A549 (cell line): ENCODE measurements at regions not wholly inside any gene's neighbourhood (a gene's known extent, or its start where the extent isn't known, plus 50 kb on each side); places are given as distances from the start of the nearest gene placed in this dataset.
A peak's percentile ranks its signal among the peaks of the same experiment; 100 is the strongest.

ENCODE experiments used
- ATAC-seq, 2 experiments: fragments of 200-7000 bp in 1 of 2; fragments of >200 bp in 1 of 2; cut with Nextera tagmentation in 1 of 2; cut with Tn5 transposase in 1 of 2; 3 replicates each; pipeline versions ENCODE4 v1.8.0 to v1.9.1; 2018 to 2020; ENCODE audit warnings: mild to moderate bottlenecking in 1 of 2, moderate library complexity in 1 of 2
- CTCF ChIA-PET: fragments of 300-600 bp; sonication (Branson Sonifier 250); formaldehyde crosslinking; extraction: SDS; loops from one replicate; lab custom pipeline; 2021; ENCODE audit warnings: antibody characterized with exemption, inconsistent platforms; lab: Yijun Ruan, JAX
- POLR2A ChIA-PET: fragments of 350-600 bp; formaldehyde crosslinking; extraction: SDS; loops from one replicate; lab custom pipeline; 2021; ENCODE audit warnings: antibody characterized with exemption, inconsistent platforms; lab: Yijun Ruan, JAX
- DNase-seq, 2 experiments: peaks; one replicate each; pipeline versions ENCODE4 v3.0.0 to v3.0.0-alpha.2; 2011 to 2016; ENCODE audit warnings: low read depth in 1 of 2, low spot score in 1 of 2
- FAIRE-seq: peaks from 2 replicates; lab custom pipeline; 2011; peaks lifted over from hg19 to GRCh38; lab: Jason Lieb, UNC
- H3K27ac ChIP-seq, 2 experiments: fragments of >200 bp; sonication (Bioruptor Twin); formaldehyde crosslinking; 3 replicates each; pipeline ENCODE4 v1.5.1; 2016 to 2017
- H3K4me1 ChIP-seq: fragments of >200 bp; sonication (Bioruptor Twin); formaldehyde crosslinking; 3 replicates; pipeline ENCODE4 v1.6.1; 2016
- H3K4me2 ChIP-seq: fragments of >200 bp; sonication (Bioruptor Twin); formaldehyde crosslinking; 3 replicates; pipeline ENCODE4 v1.6.1; 2016
- H3K4me3 ChIP-seq: fragments of >200 bp; sonication (Bioruptor Twin); formaldehyde crosslinking; 3 replicates; pipeline ENCODE4 v1.5.1; 2016
- H3K9me3 ChIP-seq: fragments of >200 bp; sonication (Bioruptor Twin); formaldehyde crosslinking; 3 replicates; pipeline ENCODE4 v1.6.1; 2016
- BHLHE40 ChIP-seq: IDR thresholded peaks from 2 replicates; pipeline ENCODE4 v1.6.1; 2012; ENCODE audit warnings: low read depth, low read length, inconsistent platforms
- CBX2 ChIP-seq: fragments of 200-600 bp; sonication (generic); IDR thresholded peaks from 2 replicates; pipeline ENCODE4 v1.6.1; 2016; ENCODE audit warnings: low read depth, mild to moderate bottlenecking, borderline replicate concordance
- CEBPB ChIP-seq, 2 experiments: fragments of >200 bp in 1 of 2; sonication (Bioruptor Twin) in 1 of 2; formaldehyde crosslinking in 1 of 2; IDR thresholded peaks; 2 replicates each; pipeline ENCODE4 v1.6.1; 2012 to 2016
- CHD4 ChIP-seq: fragments of 200-600 bp; sonication (generic); IDR thresholded peaks from 2 replicates; pipeline ENCODE4 v1.6.1; 2016; ENCODE audit warnings: antibody characterized with exemption, mild to moderate bottlenecking, borderline replicate concordance
- EHF ChIP-seq: fragments of 250-450 bp; sonication (Bioruptor Pico); IDR thresholded peaks from 2 replicates; pipeline ENCODE4 v1.5.0; 2020; ENCODE audit warnings: mild to moderate bottlenecking
- EP300 ChIP-seq, 2 experiments: fragments of >200 bp; sonication (Bioruptor Twin); formaldehyde crosslinking; IDR thresholded peaks; 2 replicates in 1 of 2; 3 replicates in 1 of 2; pipeline ENCODE4 v1.6.1; 2016 to 2017
- ESRRA ChIP-seq: fragments of 150-350 bp; IDR thresholded peaks from 2 replicates; pipeline ENCODE4 v1.6.1; 2014; ENCODE audit warnings: mild to moderate bottlenecking, low read length, borderline replicate concordance
- FOSB ChIP-seq: fragments of 250-450 bp; sonication (Bioruptor Pico); IDR thresholded peaks from 2 replicates; pipeline ENCODE4 v1.5.0; 2020; ENCODE audit warnings: mild to moderate bottlenecking, moderate library complexity
- HDAC2 ChIP-seq: fragments of 200-600 bp; sonication (generic); IDR thresholded peaks from 2 replicates; pipeline ENCODE4 v1.6.1; 2016
- HOXB5 ChIP-seq: fragments of 250-450 bp; sonication (Bioruptor Pico); IDR thresholded peaks from 2 replicates; pipeline ENCODE4 v1.5.0; 2020; ENCODE audit warnings: mild to moderate bottlenecking, moderate library complexity
- JUN ChIP-seq, 2 experiments: fragments of >200 bp; sonication (Bioruptor Twin); formaldehyde crosslinking; IDR thresholded peaks; 2 replicates in 1 of 2; 3 replicates in 1 of 2; pipeline ENCODE4 v1.6.1; 2016 to 2017
- JUNB ChIP-seq: fragments of >200 bp; sonication (Bioruptor Twin); formaldehyde crosslinking; IDR thresholded peaks from 2 replicates; pipeline ENCODE4 v1.6.1; 2016
- KDM5A ChIP-seq: fragments of 200-600 bp; sonication (generic); IDR thresholded peaks from 2 replicates; pipeline ENCODE4 v1.6.1; 2016; ENCODE audit warnings: antibody characterized with exemption, mild to moderate bottlenecking
- MAFK ChIP-seq: fragments of 450-650 bp; IDR thresholded peaks from 2 replicates; pipeline ENCODE4 v1.6.1; 2014; ENCODE audit not compliant: partially characterized antibody
- MAZ ChIP-seq: fragments of 150-350 bp; IDR thresholded peaks from 2 replicates; pipeline ENCODE4 v1.6.1; 2014; ENCODE audit warnings: antibody characterized with exemption, low read depth, low read length, borderline replicate concordance
- NPAS2 ChIP-seq: fragments of 250-450 bp; sonication (Bioruptor Pico); IDR thresholded peaks from 2 replicates; pipeline ENCODE4 v1.8.0; 2022; ENCODE audit warnings: mild to moderate bottlenecking, moderate library complexity, borderline replicate concordance
- NR3C1 ChIP-seq: fragments of >200 bp; sonication (Bioruptor Twin); formaldehyde crosslinking; IDR thresholded peaks from 3 replicates; pipeline ENCODE4 v1.6.1; 2017
- PHF8 ChIP-seq: fragments of 200-600 bp; sonication (generic); IDR thresholded peaks from 2 replicates; pipeline ENCODE4 v1.6.1; 2016; ENCODE audit warnings: low read depth, mild to moderate bottlenecking, antibody characterized with exemption, moderate library complexity, borderline replicate concordance
- POLR2A ChIP-seq: IDR thresholded peaks from 2 replicates; pipeline ENCODE4 v1.6.1; 2012; ENCODE audit warnings: mild to moderate bottlenecking, low read length
- RAD21 ChIP-seq, 2 experiments: fragments of >200 bp in 1 of 2; sonication (Bioruptor Twin) in 1 of 2; formaldehyde crosslinking in 1 of 2; IDR thresholded peaks in 1 of 2; conservative IDR thresholded peaks in 1 of 2; 2 replicates in 1 of 2; 3 replicates in 1 of 2; pipeline ENCODE4 v1.6.1; 2012 to 2018; ENCODE audit warnings: inconsistent platforms in 1 of 2
- RFX5 ChIP-seq: fragments of 450-650 bp; IDR thresholded peaks from 2 replicates; pipeline ENCODE4 v1.7.1; 2014; ENCODE audit warnings: antibody characterized with exemption, mild to moderate bottlenecking, moderate library complexity
- SREBF2 ChIP-seq: fragments of 450-650 bp; IDR thresholded peaks from 2 replicates; pipeline ENCODE4 v1.6.1; 2014; ENCODE audit warnings: mild to moderate bottlenecking, moderate library complexity
- TFCP2L1 ChIP-seq: fragments of 250-450 bp; sonication (Bioruptor Pico); IDR thresholded peaks from 2 replicates; pipeline ENCODE4 v1.5.0; 2021; ENCODE audit warnings: mild to moderate bottlenecking
- ZC3H11A ChIP-seq: fragments of 450-650 bp; IDR thresholded peaks from 2 replicates; pipeline ENCODE4 v1.6.1; 2014; ENCODE audit warnings: antibody characterized with exemption, mild to moderate bottlenecking
- WGBS: methylation state at CpG from one replicate; pipeline ENCODE4 v1.1.6; 2017; ENCODE audit errors: missing lambda C conversion rate; 5-methylcytosine and 5-hydroxymethylcytosine counted together
- TF ChIP-seq, protein P1 (sequence below): IDR thresholded peaks from 2 replicates; pipeline ENCODE4 v1.6.1; 2012
- TF ChIP-seq, protein P2 (sequence below): IDR thresholded peaks from 2 replicates; pipeline ENCODE4 v1.6.1; 2012
- TF ChIP-seq, protein P3 (sequence below): fragments of 150-350 bp; IDR thresholded peaks from 2 replicates; pipeline ENCODE4 v1.6.1; 2014; ENCODE audit warnings: low read depth, mild to moderate bottlenecking, low read length
- TF ChIP-seq, protein P4 (sequence below): fragments of 450-650 bp; IDR thresholded peaks from 2 replicates; pipeline ENCODE4 v1.6.1; 2014; ENCODE audit warnings: antibody characterized with exemption

DNA sequence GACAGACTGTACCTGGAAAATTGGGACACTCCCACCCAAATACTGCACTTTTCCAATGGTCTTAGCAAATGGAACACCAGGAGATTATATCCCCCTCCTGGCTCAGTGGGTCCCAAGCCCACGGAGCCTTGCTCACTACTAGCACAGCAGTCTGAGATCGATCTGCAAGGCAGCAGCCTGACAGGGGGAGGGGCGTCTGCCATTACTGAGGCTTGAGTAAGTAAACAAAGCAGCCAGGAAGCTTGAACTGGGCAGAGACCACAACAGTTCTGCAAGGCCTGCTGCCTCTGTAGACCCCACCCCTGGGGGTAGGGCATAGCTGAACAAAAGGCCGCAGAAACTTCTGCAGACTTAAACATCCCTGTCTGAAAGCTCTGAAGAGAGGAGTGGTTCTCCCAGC is 260.0 kb upstream of the ST8SIA4 start (continued):
- no peak for TF ChIP-seq ESRRA
- TF ChIP-seq, protein P1, sequence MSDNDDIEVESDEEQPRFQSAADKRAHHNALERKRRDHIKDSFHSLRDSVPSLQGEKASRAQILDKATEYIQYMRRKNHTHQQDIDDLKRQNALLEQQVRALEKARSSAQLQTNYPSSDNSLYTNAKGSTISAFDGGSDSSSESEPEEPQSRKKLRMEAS, result no peak
- no peak for TF ChIP-seq FOSB
- TF ChIP-seq CHD4, result no peak
- TF ChIP-seq ZC3H11A, result no peak
- TF ChIP-seq EHF (CRISPR knock-in tag), result no peak
- no peak for TF ChIP-seq NR3C1
- TF ChIP-seq BHLHE40, result no peak

DNA sequence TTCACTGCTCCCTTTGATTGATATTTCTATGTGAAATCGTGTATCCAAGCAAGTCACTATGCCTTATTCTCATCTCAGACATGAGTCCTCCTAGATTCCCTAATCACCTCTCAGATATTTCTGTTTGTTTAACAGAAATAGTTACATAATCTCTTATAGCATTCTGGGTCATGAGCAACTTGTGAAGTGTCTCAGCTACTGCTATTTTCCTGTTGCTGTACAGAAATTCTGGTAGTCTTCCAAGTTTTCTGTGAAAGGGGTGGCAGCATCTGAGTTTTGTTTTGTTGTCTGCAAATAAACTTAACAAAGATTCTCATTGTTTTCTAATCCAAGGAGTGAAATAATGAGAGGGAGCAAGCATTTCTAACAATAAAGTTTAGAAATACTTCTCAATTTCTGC is 256.9 kb upstream of the ST8SIA4 start:
- ATAC-seq, result no peak
- whole genome bisulfite sequencing, result 32% methylated on average over 1 of the region's 1 CpG
- FAIRE-seq, result no peak
- H3K4me2 ChIP-seq, result 0 out of 3 replicates have a peak overlapping the region, but pooled peaks have one; percentile 5
- ChIA-PET CTCF (interaction anchor here (0.7 kb wide), 1 partner anchor 1276 kb away, joined by 3 read pairs; no protein-coding TSS in a partner anchor), POLR2A (no interaction called here)
- H3K27ac ChIP-seq, result no peak overlapping the region
- peaks cover 3% of the 10 kb centered on the region; the same call in 1 of the 3 replicates for H3K4me1 ChIP-seq
- H3K4me3 ChIP-seq, result no peak overlapping the region
- H3K9me3 ChIP-seq, result no peaks in the 10 kb centered on the region
- TF ChIP-seq HOXB5 (CRISPR knock-in tag), result no peak
- no peak for TF ChIP-seq POLR2A
- no peak for TF ChIP-seq CBX2
- no peak for TF ChIP-seq HDAC2
- TF ChIP-seq, protein P2, sequence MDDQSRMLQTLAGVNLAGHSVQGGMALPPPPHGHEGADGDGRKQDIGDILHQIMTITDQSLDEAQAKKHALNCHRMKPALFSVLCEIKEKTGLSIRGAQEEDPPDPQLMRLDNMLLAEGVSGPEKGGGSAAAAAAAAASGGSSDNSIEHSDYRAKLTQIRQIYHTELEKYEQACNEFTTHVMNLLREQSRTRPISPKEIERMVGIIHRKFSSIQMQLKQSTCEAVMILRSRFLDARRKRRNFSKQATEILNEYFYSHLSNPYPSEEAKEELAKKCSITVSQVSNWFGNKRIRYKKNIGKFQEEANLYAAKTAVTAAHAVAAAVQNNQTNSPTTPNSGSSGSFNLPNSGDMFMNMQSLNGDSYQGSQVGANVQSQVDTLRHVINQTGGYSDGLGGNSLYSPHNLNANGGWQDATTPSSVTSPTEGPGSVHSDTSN, result no peak
- TF ChIP-seq JUN (IDR thresholded peaks at IDR 0.05), result no peak
- TF ChIP-seq NPAS2 (CRISPR knock-in tag), result no peak
- TF ChIP-seq KDM5A, result no peak
- TF ChIP-seq, protein P3, sequence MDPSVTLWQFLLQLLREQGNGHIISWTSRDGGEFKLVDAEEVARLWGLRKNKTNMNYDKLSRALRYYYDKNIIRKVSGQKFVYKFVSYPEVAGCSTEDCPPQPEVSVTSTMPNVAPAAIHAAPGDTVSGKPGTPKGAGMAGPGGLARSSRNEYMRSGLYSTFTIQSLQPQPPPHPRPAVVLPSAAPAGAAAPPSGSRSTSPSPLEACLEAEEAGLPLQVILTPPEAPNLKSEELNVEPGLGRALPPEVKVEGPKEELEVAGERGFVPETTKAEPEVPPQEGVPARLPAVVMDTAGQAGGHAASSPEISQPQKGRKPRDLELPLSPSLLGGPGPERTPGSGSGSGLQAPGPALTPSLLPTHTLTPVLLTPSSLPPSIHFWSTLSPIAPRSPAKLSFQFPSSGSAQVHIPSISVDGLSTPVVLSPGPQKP, result no peak
- TF ChIP-seq JUNB, result no peak
- DNase-seq, result peak in 1 of 2 experiments; percentile 4

DNA sequence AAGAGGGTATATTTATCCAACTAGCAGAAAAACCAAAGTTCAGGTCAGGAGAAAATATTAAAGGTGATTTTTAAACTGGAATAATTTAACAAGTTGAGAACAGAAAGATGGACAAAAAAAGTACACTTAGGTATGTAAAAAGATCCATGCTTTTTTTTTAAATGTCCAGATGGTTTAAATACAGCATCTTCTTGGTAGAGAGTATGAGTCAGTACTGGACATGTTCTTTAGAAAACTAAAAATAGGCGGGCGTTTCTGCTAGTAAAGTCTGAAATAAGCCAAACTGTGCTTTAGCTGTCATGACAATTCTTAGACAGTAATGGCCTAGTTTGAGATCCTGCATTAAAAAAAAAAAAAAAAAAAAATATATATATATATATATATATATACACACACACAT is 255.9 kb upstream of the ST8SIA4 start:
- H3K27ac ChIP-seq, result no peak overlapping the region
- no peak overlapping the region for H3K4me3 ChIP-seq
- no peak for ATAC-seq
- ChIA-PET POLR2A (no interaction called here), CTCF (no interaction called here)
- DNase-seq, result no peak
- WGBS, result 86% methylated on average over 2 of the region's 2 CpGs
- H3K4me1 ChIP-seq, result peaks cover 3% of the 10 kb centered on the region; the same call in 1 of the 3 replicates
- no peaks in the 10 kb centered on the region for H3K9me3 ChIP-seq
- no peak for FAIRE-seq
- H3K4me2 ChIP-seq, result no peak overlapping the region
- no peak for TF ChIP-seq CBX2
- TF ChIP-seq MAZ, result no peak
- TF ChIP-seq NR3C1, result no peak
- TF ChIP-seq EP300 (IDR thresholded peaks at IDR 0.05), result no peak
- TF ChIP-seq, protein P4, sequence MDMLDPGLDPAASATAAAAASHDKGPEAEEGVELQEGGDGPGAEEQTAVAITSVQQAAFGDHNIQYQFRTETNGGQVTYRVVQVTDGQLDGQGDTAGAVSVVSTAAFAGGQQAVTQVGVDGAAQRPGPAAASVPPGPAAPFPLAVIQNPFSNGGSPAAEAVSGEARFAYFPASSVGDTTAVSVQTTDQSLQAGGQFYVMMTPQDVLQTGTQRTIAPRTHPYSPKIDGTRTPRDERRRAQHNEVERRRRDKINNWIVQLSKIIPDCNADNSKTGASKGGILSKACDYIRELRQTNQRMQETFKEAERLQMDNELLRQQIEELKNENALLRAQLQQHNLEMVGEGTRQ, result no peak
- no peak for TF ChIP-seq SREBF2
- no peak for TF ChIP-seq RAD21 (conservative IDR thresholded peaks at IDR 0.05 in 1 of 2, IDR thresholded peaks at IDR 0.05 in 1 of 2)
- TF ChIP-seq PHF8, result no peak
- TF ChIP-seq EHF (CRISPR knock-in tag), result no peak
- TF ChIP-seq MAFK, result no peak
- TF ChIP-seq KDM5A, result no peak
- no peak for TF ChIP-seq RFX5
- TF ChIP-seq TFCP2L1 (CRISPR knock-in tag), result no peak
- no peak for TF ChIP-seq CEBPB (IDR thresholded peaks at IDR 0.05)
